ENCODE measurements at regions not wholly inside any gene's neighbourhood (a gene's known extent, or its start where the extent isn't known, plus 50 kb on each side); places are given as distances from the start of the nearest gene placed in this dataset.

GRCh38 chr6:144710207-144710606 is 425.1 kb downstream of the UTRN start:
- H3K4me1 Mint-ChIP-seq (ENCODE audit: low read depth): peaks cover 10% of the 10 kb centered on the region
- H3K36me3 Mint-ChIP-seq (ENCODE audit: low read depth): peaks cover 5% of the 10 kb centered on the region
- TF ChIP-seq CTCF (IDR thresholded peaks at IDR 0.05): no peak
- POLR2A ChIA-PET: no interaction called here
- no peaks in the 10 kb centered on the region for H3K9me3 Mint-ChIP-seq
- DNase-seq (no peak), ATAC-seq (no peak)
- H3K27me3 Mint-ChIP-seq: no peaks in the 10 kb centered on the region
- CTCF ChIA-PET: no interaction called here
- intact Hi-C loops (cut with micrococcal nuclease): no loop called here
- no peak overlapping the region for H3K27ac Mint-ChIP-seq
- no peak overlapping the region for H3K4me3 Mint-ChIP-seq

GRCh38 chr6:144711661-144712060 is 426.5 kb downstream of the UTRN start:
- no peak overlapping the region for H3K4me3 Mint-ChIP-seq
- H3K4me1 Mint-ChIP-seq (ENCODE audit: low read depth): peaks cover 14% of the 10 kb centered on the region
- intact Hi-C loops (cut with micrococcal nuclease): no loop called here
- TF ChIP-seq CTCF (IDR thresholded peaks at IDR 0.05): no peak
- ChIA-PET POLR2A (interaction anchor here (0.6 kb wide), 1 partner anchor 1358 kb away, joined by 3 read pairs; no protein-coding TSS in a partner anchor), CTCF (interaction anchor here (0.7 to 1.2 kb wide), 3 partner anchors 9 to 143 kb away, joined by 3 read pairs; no protein-coding TSS in a partner anchor)
- no peaks in the 10 kb centered on the region for H3K9me3 Mint-ChIP-seq
- H3K27ac Mint-ChIP-seq: no peak overlapping the region
- H3K36me3 Mint-ChIP-seq (ENCODE audit: low read depth): peaks cover 5% of the 10 kb centered on the region
- no peaks in the 10 kb centered on the region for H3K27me3 Mint-ChIP-seq
- ATAC-seq (no peak), DNase-seq (no peak)

GRCh38 chr6:144712541-144712940 is 427.4 kb downstream of the UTRN start:
- intact Hi-C loops (cut with micrococcal nuclease): no loop called here
- TF ChIP-seq CTCF (IDR thresholded peaks at IDR 0.05): no peak
- Mint-ChIP-seq H3K9me3 (no peaks in the 10 kb centered on the region), H3K4me3 (no peak overlapping the region), H3K27me3 (no peaks in the 10 kb centered on the region), H3K36me3 (ENCODE audit: low read depth) (peaks cover 7% of the 10 kb centered on the region), H3K4me1 (ENCODE audit: low read depth) (peaks cover 14% of the 10 kb centered on the region), H3K27ac (no peak overlapping the region)
- DNase-seq (no peak), ATAC-seq (no peak)
- CTCF ChIA-PET: interaction anchor here (1.2 kb wide), 1 partner anchor 9 kb away, joined by 3 read pairs; no protein-coding TSS in a partner anchor
- POLR2A ChIA-PET: no interaction called here

GRCh38 chr6:144714021-144714712 is 429.0 kb downstream of the UTRN start:
- intact Hi-C loops (cut with micrococcal nuclease): no loop called here
- TF ChIP-seq CTCF (IDR thresholded peaks at IDR 0.05): no peak
- peaks cover 22% of the 10 kb centered on the region for H3K4me1 Mint-ChIP-seq (ENCODE audit: low read depth)
- no peak for ATAC-seq
- DNase-seq: no peak
- H3K27me3 Mint-ChIP-seq: no peaks in the 10 kb centered on the region
- H3K4me3 Mint-ChIP-seq: no peak overlapping the region
- CTCF ChIA-PET: interaction anchor here (1.6 kb wide), 1 partner anchor 129 kb away, joined by 6 read pairs; no protein-coding TSS in a partner anchor
- no peak overlapping the region for H3K27ac Mint-ChIP-seq
- POLR2A ChIA-PET: no interaction called here
- peaks cover 3% of the 10 kb centered on the region for H3K36me3 Mint-ChIP-seq (ENCODE audit: low read depth)
- H3K9me3 Mint-ChIP-seq: no peaks in the 10 kb centered on the region

GRCh38 chr6:144715344-144715743 is 430.2 kb downstream of the UTRN start:
- ATAC-seq (peak; percentile 61), DNase-seq (peak; percentile 16)
- Mint-ChIP-seq H3K4me3 (no peak overlapping the region), H3K4me1 (ENCODE audit: low read depth) (peaks cover 31% of the 10 kb centered on the region), H3K27me3 (no peaks in the 10 kb centered on the region), H3K36me3 (ENCODE audit: low read depth) (peaks cover 5% of the 10 kb centered on the region), H3K27ac (peak overlapping the region; percentile 47), H3K9me3 (no peaks in the 10 kb centered on the region)
- intact Hi-C loops (cut with micrococcal nuclease): no loop called here
- CTCF ChIA-PET: interaction anchor here (1.4 to 1.6 kb wide), 2 partner anchors 12 to 130 kb away, joined by 3 to 6 read pairs; no protein-coding TSS in a partner anchor
- TF ChIP-seq CTCF (IDR thresholded peaks at IDR 0.05): no peak
- POLR2A ChIA-PET: no interaction called here
